ENCODE measurements at regions not wholly inside any gene's neighbourhood (a gene's known extent, or its start where the extent isn't known, plus 50 kb on each side); places are given as distances from the start of the nearest gene placed in this dataset.

GRCh38 chr2:160918906-160919503 lies 241.2 kb upstream of the TANK start:
- no peak for DNase-seq (ENCODE audit: low spot score)

DNA sequence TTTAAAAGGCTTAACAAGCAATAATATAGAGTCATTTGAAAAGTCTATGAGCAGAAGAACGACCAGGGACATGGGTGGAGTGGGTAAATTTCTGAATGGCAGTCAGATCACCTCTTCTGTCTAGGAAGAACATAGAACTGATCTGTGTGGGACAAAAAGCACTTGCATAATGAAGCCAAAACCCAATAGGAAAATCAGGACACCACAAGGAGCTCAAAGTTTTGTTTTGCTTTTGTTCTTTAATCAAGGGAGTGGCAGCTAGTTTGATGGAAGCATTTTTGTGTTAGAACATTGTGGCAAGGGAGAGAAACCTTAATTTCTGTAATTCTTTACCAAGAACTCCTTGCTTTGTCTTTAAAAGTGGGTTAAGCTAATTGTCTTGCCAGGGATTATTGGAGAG lies 240.2 kb upstream of the TANK start:
- DNase-seq (ENCODE audit: low spot score) = peak; percentile 23

DNA sequence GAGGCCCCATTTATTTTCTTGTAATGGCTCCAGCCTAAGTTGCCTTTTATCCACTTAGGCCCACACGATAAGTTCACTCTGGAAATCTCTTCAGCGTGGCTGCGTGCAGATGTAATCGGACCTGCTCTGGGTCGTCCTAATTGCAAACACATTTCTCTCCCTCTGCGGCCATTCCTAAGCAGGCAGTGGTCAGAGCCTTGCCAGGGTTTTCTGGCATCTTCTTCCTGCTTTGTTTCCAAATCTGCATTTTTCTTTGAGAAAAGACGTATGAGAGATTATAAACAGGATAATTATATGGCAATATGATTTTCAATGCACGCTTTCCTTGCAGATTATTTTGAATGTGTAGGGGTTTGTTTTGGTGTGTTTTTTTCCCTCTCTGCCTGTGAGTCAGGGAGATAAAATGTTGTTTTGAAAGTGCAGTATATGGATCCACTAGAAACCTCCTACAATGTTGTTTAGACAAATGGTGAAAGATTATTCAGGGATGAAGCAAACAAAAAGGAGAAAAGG lies 239.4 kb upstream of the TANK start:
- DNase-seq (ENCODE audit: low spot score) = no peak

DNA sequence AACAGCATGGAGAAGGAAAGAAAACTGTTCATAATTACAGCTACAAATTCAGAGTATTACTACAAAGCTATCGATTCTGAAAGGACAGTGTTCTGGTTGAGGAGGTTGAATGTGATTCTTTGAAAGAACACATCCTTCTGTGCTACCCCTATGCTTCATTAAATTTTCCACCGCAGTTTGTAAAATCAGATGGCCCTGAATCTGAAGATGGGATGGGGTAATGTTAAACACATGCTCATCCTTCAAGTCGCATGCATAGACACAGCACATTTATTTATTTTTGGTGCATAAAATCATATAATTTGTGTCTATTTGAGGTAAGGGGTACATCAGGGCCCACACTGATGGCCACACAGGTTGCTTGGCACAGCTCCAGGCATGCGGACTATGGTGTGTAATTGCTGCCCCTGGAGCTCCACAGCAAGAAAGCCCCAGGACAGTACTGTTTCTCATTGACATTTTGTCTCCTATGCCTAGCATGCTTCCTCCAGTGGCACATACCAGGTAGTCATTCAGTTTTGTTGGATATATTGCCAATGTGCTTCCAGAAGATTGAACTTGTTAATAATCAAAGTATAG lies 238.8 kb upstream of the TANK start:
- no peak for DNase-seq (ENCODE audit: low spot score)

GRCh38 chr2:160924936-160925353 lies 235.3 kb upstream of the TANK start:
- DNase-seq (ENCODE audit: low spot score) = no peak

DNA sequence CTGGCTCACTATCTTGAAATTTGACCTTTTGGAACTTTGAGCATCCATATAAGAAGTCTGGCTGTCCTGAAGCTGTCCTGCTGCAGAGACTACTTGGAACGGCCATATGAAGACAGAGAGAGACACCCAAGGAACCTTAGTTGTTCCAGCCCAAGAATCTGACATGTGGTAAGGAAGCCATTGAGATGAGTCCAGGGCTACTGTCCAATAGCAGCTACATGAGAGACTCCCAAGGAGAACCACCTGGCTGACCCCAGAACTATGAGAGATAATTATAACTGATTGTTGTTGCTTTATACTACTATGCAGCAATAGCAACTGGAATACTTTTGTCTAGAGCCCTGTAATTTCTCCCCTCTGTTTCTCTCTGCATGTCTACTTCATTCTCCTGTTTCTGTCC lies 234.3 kb upstream of the TANK start:
- DNase-seq (ENCODE audit: low spot score) = no peak

DNA sequence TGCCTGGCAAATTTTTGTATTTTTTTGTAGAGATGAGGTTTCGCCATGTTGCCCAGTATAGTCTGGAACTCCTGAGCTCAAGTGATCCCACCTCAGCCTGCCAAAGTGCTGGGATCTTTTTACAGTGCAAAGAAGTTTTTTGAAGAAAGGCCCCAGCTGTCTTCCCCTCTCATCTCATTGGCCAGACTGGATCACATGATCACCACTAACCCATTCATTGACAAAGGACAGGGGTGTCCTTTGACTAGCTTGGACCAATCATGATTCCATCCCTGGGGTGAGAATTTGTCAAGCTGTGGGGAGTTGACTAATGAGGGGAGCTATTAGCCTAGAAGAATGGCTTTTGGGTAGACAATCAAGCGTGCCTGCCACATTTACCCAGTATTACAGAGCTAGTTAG lies 232.9 kb upstream of the TANK start:
- DNase-seq (ENCODE audit: low spot score) = no peak

- DNase-seq (ENCODE audit: low spot score) = no peak
Observed at GRCh38 chr2:160928854-160929301, 231.3 kb upstream of the TANK start.

GRCh38 chr2:160931531-160931930 lies 228.7 kb upstream of the TANK start:
- DNase-seq (ENCODE audit: low spot score) = no peak

DNA sequence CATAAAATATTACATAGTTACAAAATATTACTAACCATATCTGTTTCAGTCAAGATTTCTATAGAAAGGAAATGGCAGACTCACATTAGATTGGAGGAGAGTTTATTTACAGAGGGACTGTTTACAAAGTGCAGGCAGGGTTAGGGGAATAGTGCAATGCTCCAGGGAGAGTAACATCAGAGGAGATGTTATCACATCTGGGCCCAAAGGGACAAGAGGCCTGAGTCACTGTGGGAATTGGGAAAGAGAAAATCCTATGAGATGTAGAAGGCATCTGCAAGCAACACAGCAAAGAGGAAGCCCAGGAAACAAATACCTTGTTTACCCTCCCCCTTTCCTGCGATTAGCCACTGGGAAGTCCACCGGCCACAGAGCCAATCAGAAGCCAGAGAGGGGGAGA lies 227.3 kb upstream of the TANK start:
- no peak for DNase-seq (ENCODE audit: low spot score)

GRCh38 chr2:160934263-160934662 lies 226.0 kb upstream of the TANK start:
- DNase-seq (ENCODE audit: low spot score) = peak; percentile 71

DNA sequence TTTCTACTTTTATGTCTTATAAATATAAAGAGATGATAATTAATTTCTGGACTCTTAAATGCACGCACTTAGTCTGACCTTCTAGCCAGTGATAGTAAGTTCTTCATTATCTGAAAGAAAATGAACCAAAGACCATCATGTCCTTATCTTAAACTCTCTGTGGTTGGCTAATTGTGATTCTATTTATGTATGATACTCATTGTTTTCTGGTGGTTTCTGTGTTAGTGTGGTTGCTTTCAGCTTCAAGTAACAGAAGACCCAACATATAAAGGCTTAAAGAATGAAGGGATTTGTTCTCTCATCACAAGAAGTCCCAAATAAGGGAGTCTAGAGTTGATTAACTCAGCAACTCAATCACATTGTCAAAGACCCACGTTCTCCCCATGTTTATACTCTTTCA lies 225.2 kb upstream of the TANK start:
- no peak for DNase-seq (ENCODE audit: low spot score)

GRCh38 chr2:160936044-160936806 lies 224.0 kb upstream of the TANK start:
- no peak for DNase-seq (ENCODE audit: low spot score)

DNA sequence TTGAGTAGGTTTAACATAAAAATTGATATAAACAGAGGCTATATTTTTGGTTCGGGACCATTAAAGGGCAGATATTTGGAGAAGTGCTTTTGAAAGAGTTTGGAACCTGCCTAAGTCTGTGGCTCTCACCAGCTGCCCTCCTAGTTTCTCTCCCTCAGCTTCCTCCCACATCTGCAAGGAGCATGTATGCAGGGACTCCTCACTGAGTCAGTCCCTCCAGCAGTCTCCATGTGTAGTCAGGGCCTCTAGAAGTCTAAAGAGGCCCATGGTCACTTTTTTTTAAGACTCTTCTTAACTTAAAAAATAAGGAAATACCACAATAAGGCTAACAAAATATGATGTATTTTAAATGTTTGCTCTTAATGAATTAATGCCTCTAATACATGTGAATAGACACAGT lies 220.0 kb upstream of the TANK start:
- DNase-seq (ENCODE audit: low spot score) = no peak

DNA sequence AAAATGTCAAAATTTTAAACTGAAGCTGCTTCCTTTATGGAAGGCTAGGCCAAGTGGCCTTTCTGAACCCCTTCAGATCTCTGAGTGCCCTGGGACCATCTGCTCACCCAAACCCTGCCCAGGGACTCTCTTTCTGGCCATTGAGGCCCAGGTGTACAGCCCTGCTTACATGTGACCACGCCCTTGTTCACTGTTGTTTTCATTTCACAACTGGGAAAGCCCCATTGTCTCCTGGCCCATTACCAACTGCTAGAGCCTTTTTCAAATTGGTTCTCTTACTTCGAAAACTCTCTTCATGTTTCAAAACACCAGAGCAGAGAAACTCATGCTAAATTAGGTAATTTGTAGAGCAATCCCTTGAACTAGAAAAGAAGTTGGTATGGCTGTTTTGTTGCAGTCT lies 219.5 kb upstream of the TANK start:
- DNase-seq (ENCODE audit: low spot score) = no peak

DNA sequence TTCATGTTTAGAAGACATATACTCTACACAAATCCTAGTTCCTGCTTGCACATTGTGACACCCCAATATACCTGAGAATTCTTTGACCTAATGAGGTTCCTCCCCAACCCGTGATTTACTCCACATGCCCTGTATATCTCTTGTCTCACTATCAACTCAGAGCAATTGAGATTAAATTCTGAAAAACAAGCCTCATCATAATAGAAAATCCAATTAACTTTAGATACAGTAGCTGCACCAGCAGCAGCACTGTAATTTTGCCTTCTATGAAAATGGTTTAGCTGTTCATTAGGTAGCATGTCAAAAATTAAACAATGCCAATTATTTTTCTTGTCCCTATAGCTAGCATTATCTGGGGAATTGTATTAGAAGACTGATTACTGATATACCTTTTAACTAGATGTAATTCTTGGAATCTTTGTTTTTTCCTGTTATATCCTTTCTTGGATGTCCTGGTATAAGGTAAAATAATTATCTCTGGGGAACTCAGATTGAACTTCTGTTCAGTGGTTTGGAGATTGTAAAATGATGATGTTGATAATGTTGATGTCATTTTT lies 218.9 kb upstream of the TANK start:
- DNase-seq (ENCODE audit: low spot score) = no peak

DNA sequence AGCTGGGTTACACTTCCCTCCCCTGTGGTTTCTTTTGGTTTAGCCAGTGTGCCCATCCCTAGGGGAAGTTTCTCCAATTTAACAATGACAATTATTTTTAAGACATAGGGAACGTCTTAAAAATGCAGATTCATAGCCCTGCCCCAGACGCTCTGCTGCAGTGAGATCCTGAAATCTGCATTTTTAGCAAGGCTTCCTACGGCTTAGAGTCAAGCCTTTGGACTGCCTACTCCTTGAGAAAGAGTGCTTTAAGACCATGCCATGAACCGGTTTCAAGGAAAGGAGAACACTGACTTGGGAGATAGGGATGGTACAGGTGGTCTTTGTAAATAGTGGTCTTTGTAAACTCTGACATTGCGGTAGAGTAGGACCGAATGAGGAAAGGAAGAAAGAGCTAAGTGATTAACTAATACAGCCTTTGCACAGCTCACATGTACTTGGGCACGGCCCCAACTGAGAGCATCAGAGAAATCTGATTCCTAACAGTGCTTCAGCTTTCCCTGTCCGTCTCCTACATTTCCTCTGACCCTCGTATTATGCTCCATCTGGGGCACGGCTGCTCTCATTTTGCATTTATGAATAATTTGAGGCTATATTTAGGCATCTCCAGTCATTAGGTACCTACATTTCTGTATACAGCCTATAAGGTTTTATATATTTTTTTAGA lies 217.6 kb upstream of the TANK start:
- no peak for DNase-seq (ENCODE audit: low spot score)

DNA sequence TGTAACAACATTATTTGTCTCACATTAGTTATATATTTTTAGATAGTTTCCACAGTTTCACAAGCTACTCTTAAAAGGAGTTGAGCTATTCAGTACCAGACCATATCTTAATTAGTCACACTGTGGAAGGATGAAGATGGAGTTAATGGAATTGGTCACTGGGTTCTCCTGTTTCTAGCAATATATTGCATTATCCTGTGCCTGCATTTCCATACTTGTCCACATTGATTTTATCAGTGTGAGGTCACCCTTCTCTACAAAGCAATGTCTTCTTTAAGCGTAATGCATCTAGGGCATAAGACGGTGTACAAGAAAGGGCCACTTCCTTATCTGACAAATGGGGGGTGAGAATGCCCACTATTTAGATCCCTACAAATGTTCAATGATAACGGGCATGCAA lies 216.8 kb upstream of the TANK start:
- no peak for DNase-seq (ENCODE audit: low spot score)

DNA sequence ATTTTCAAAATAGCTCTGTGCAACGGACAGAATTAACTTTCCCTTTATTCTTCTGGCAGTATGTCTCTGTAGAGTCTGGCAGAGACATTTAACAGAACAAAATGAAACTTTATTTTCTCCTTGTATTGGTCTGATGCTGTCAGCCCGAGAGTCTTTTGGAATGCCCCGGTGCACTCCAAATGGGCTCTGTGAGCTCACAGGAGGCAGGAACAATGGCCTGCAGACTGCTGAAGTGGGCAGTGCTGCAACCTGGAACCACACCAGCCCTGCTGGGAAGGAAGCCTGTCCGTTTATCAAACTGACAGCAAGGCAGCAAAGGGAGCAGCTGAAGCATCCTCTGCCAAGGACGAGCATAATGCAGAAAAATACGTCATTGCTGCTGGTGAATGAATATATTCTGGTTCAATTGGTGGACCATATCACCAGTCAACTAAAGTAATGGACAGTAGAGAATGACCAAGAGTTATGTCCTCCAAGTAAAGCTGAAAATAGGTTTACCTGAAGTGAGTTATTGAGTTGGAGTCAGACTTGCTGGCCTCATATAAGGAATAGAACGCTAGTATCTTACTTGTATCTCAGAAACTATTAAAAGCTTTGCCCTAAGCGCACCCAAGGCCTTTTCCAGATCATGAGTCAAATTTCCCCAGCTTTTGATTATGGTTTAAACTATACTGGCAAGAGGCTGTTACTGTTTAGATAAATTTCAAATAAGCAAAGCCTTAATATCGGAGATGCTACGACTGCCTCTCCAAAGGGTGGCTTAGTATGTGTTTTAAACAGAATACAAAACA lies 207.6 kb upstream of the TANK start:
- DNase-seq (ENCODE audit: low spot score) = no peak

GRCh38 chr2:160955578-160955977 lies 204.7 kb upstream of the TANK start:
- DNase-seq (ENCODE audit: low spot score) = no peak

DNA sequence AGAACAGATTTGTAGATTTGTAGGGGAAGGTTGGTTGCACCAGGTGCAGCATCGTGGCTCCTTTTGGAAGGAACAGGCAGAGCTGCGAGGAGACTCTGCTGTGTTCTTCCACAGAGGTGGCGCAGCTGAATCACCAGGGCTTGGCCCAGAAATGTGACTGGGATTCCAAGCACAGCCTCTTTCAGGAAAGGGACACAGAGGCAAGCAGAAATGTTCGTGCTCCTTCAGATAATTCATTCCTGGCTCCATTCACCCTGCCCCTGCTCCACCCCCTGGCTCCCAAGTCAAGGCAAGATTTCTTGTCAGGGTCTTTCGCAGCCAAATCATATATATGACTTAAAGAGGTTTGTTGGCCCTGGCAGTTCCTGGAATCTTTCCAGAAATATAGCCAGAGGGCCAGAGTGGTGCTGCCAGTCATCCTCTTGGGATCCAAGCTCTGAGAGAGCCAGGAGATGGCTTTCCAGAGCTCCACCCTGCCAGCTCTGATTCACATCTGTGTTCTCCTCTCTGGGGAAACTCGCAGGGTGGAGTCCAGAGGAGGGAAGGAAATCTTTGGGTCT lies 203.9 kb upstream of the TANK start:
- DNase-seq (ENCODE audit: low spot score) = no peak
